GM12878 (cell line): ENCODE measurements at regions not wholly inside any gene's neighbourhood (a gene's known extent, or its start where the extent isn't known, plus 50 kb on each side); places are given as distances from the start of the nearest gene placed in this dataset.

ENCODE experiments used
- ATAC-seq: fragments of 200-7000 bp; cut with Tn5 transposase; 3 replicates; pipeline ENCODE4 v1.9.1; 2020; ENCODE audit warnings: mild to moderate bottlenecking, moderate library complexity
- BruUV-seq: library from RNA; stranded (reverse); fragments of 400-500 nt; replicated peaks from 2 replicates; lab custom pipeline; 2021; lab: Mats Ljungman, UMichigan
- CTCF ChIA-PET: fragments of 300-600 bp; sonication (Branson Sonifier 250); formaldehyde crosslinking; extraction: SDS; loops from one replicate; lab custom pipeline; 2021; ENCODE audit warnings: inconsistent platforms; lab: Yijun Ruan, JAX
- POLR2A ChIA-PET: fragments of 350-600 bp; formaldehyde crosslinking; extraction: SDS; loops from one replicate; lab custom pipeline; 2021; ENCODE audit warnings: inconsistent platforms; lab: Charles Lee
- RAD21 ChIA-PET: fragments of 300-600 bp; sonication (Branson Sonifier 250); formaldehyde crosslinking; loops from one replicate; lab custom pipeline; 2023; ENCODE audit warnings: antibody characterized with exemption; ENCODE audit not compliant: unreplicated experiment; lab: Charles Lee
- SMC1A ChIA-PET: fragments of 300-600 bp; sonication (Branson Sonifier 250); formaldehyde crosslinking; loops from one replicate; lab custom pipeline; 2023; ENCODE audit not compliant: unreplicated experiment, uncharacterized antibody; lab: Charles Lee
- DNase-seq: peaks from one replicate; pipeline ENCODE4 v3.0.0-alpha.2; 2011; ENCODE audit warnings: low read depth, low spot score
- FAIRE-seq: peaks from 3 replicates; lab custom pipeline; 2011; peaks lifted over from hg19 to GRCh38; lab: Jason Lieb, UNC
- H2AFZ ChIP-seq: 2 replicates; pipeline ENCODE4 v1.6.0; 2011; ENCODE audit warnings: low read depth, low read length, control low read depth; ENCODE audit not compliant: control insufficient read depth
- H3K27ac ChIP-seq: 2 replicates; pipeline ENCODE4 v1.5.1; 2011; ENCODE audit warnings: control low read depth; ENCODE audit not compliant: control insufficient read depth, insufficient read depth
- H3K27me3 ChIP-seq, 2 experiments: replicated peaks in 1 of 2; 2 replicates each; pipeline versions ENCODE4 v1.6.0 to v1.6.1; 2011; ENCODE audit warnings: low read length in 1 of 2; ENCODE audit not compliant: control insufficient read depth in 2 of 2, insufficient read depth in 2 of 2
- H3K36me3 ChIP-seq, 2 experiments: 2 replicates each; pipeline ENCODE4 v1.5.1; 2011; ENCODE audit warnings: low read length in 1 of 2; ENCODE audit not compliant: control insufficient read depth in 2 of 2, insufficient read depth in 2 of 2
- H3K4me1 ChIP-seq: 2 replicates; pipeline ENCODE4 v1.6.1; 2011; ENCODE audit warnings: mild to moderate bottlenecking, low read length, moderate library complexity, mixed read lengths; ENCODE audit not compliant: control insufficient read depth, insufficient read depth
- H3K4me2 ChIP-seq: 2 replicates; pipeline ENCODE4 v1.6.0; 2011; ENCODE audit warnings: control low read depth; ENCODE audit not compliant: control insufficient read depth, insufficient read depth
- H3K4me3 ChIP-seq: fragments of 200-600 bp; sonication (generic); 2 replicates; pipeline ENCODE4 v1.5.1; 2016
- H3K79me2 ChIP-seq: 2 replicates; pipeline ENCODE4 v1.6.0; 2011; ENCODE audit warnings: low read length; ENCODE audit not compliant: control insufficient read depth, insufficient read depth
- H3K9ac ChIP-seq: 2 replicates; pipeline ENCODE4 v1.8.0; 2011; ENCODE audit warnings: low read length, control low read depth, mixed read lengths; ENCODE audit not compliant: control insufficient read depth, insufficient read depth
- H3K9me3 ChIP-seq: replicated peaks from 3 replicates; pipeline ENCODE4 v1.5.1; 2011; ENCODE audit warnings: mild to moderate bottlenecking, low read length; ENCODE audit not compliant: control insufficient read depth, insufficient read depth
- H4K20me1 ChIP-seq: 2 replicates; pipeline ENCODE4 v1.6.0; 2011; ENCODE audit not compliant: control insufficient read depth, insufficient read depth
- BCL11A ChIP-seq: IDR thresholded peaks from 2 replicates; pipeline ENCODE4 v1.6.1; 2011; ENCODE audit warnings: low read depth, low read length
- CHD4 ChIP-seq: fragments of 200-600 bp; sonication (generic); IDR thresholded peaks from 2 replicates; pipeline ENCODE4 v1.6.1; 2016; ENCODE audit warnings: mild to moderate bottlenecking
- E2F4 ChIP-seq: IDR thresholded peaks from 2 replicates; pipeline ENCODE4 v1.6.1; 2012; ENCODE audit warnings: low read depth, low read length, improper control_type of control experiment
- FOS ChIP-seq: IDR thresholded peaks from 3 replicates; pipeline ENCODE4 v1.6.1; 2011; ENCODE audit warnings: borderline replicate concordance; ENCODE audit not compliant: insufficient read length; ENCODE audit errors: extremely low read depth
- KLF5 ChIP-seq: fragments of 450-650 bp; IDR thresholded peaks from 2 replicates; pipeline ENCODE4 v1.6.1; 2014; ENCODE audit warnings: mild to moderate bottlenecking; ENCODE audit not compliant: partially characterized antibody
- LARP7 ChIP-seq: fragments of 450-650 bp; IDR thresholded peaks from 2 replicates; pipeline ENCODE4 v1.6.1; 2017; ENCODE audit warnings: mild to moderate bottlenecking
- NR2C1 ChIP-seq: fragments of 450-650 bp; IDR thresholded peaks from 2 replicates; pipeline ENCODE4 v1.6.1; 2017; ENCODE audit warnings: antibody characterized with exemption, mild to moderate bottlenecking, moderate library complexity
- RCOR1 ChIP-seq: conservative IDR thresholded peaks from 2 replicates; pipeline ENCODE4 v1.6.1; 2012; ENCODE audit warnings: low read depth, low read length, improper control_type of control experiment
- RELB ChIP-seq: fragments of 450-650 bp; IDR thresholded peaks from 2 replicates; pipeline ENCODE4 v1.6.1; 2017; ENCODE audit warnings: low read depth, mild to moderate bottlenecking, moderate library complexity
- RUNX3 ChIP-seq: IDR thresholded peaks from 2 replicates; pipeline ENCODE4 v1.6.1; 2012; ENCODE audit warnings: low read length, inconsistent platforms
- SP1 ChIP-seq: IDR thresholded peaks from one replicate; pipeline ENCODE4 v1.6.1; 2011; ENCODE audit warnings: low read depth, low read length
- USF1 ChIP-seq: IDR thresholded peaks from 2 replicates; pipeline ENCODE4 v1.6.1; 2011; ENCODE audit warnings: borderline replicate concordance, low read depth, mild to moderate bottlenecking, moderate library complexity, mixed read lengths, low read length; ENCODE audit not compliant: insufficient read depth; ENCODE audit errors: extremely low read length
- ZBTB4 ChIP-seq: fragments of 450-650 bp; formaldehyde crosslinking; IDR thresholded peaks from 2 replicates; pipeline ENCODE4 v1.4.0; 2022; ENCODE audit warnings: mild to moderate bottlenecking, moderate library complexity
- WGBS: methylation state at CpG from one replicate; pipeline ENCODE4 v1.1.6; 2016; ENCODE audit warnings: low lambda C conversion rate; ENCODE audit not compliant: insufficient replicate concordance, insufficient coverage; ENCODE audit errors: missing lambda C conversion rate; 5-methylcytosine and 5-hydroxymethylcytosine counted together
- in situ Hi-C: fragments of 300-500 bp; cut with MboI; formaldehyde crosslinking; loops from 9 replicates; pipeline ENCODE4 v1.14.3; 2018; ENCODE audit warnings: mixed read lengths
- intact Hi-C: fragments of 100-400 bp; cut with micrococcal nuclease; formaldehyde crosslinking; loops from one replicate; pipeline ENCODE4 v1.14.2; 2022; ENCODE audit not compliant: unreplicated experiment

GRCh38 chr5:173383711-173384110 lies 55.5 kb upstream of the STC2 start (continued):
- TF ChIP-seq KLF5 (no peak), RCOR1 (no peak)

GRCh38 chr5:173378727-173379126 lies 50.5 kb upstream of the STC2 start:
- in situ Hi-C loops, result no loop called here
- Histone ChIP-seq H2AFZ (no peak overlapping the region), H3K9ac (no peak overlapping the region), H3K79me2 (no peaks in the 10 kb centered on the region), H3K4me1 (no peaks in the 10 kb centered on the region), H3K9me3 (no peaks in the 10 kb centered on the region; the same call in 2 of the 3 replicates), H3K27me3 (no peaks in the 10 kb centered on the region; a peak in 2 of 4 replicates), H3K27ac (no peak overlapping the region), H3K36me3 (no peaks in the 10 kb centered on the region), H3K4me2 (no peak overlapping the region), H4K20me1 (no peaks in the 10 kb centered on the region), H3K4me3 (no peak overlapping the region)
- CTCF ChIA-PET, result no interaction called here
- no TSS peak for BruUV-seq
- intact Hi-C loops, result no loop called here
- DNase-seq, result no peak
- SMC1A ChIA-PET, result no interaction called here
- no peak for ATAC-seq
- 61% methylated on average over 3 of the region's 3 CpGs for WGBS
- POLR2A ChIA-PET, result no interaction called here
- RAD21 ChIA-PET, result no interaction called here
- FAIRE-seq, result no peak
- TF ChIP-seq USF1 (no peak), E2F4 (no peak), NR2C1 (no peak), SP1 (no peak), CHD4 (no peak), ZBTB4 (no peak), FOS (no peak), RUNX3 (no peak), LARP7 (no peak), RELB (no peak), BCL11A (no peak)
